HUES48 (cell line): ENCODE measurements at regions not wholly inside any gene's neighbourhood (a gene's known extent, or its start where the extent isn't known, plus 50 kb on each side); places are given as distances from the start of the nearest gene placed in this dataset.
"Not testable (repeated sequence)": the region's sequence is repeated elsewhere in the genome, so short reads cannot be mapped to it uniquely, and the experiment has no call there.

Source experiments
- H3K27ac ChIP-seq: one replicate; pipeline ENCODE4 v1.7.0; 2013; ENCODE audit warnings: low read depth, low read length, inconsistent platforms
- H3K27me3 ChIP-seq: 2 replicates; pipeline ENCODE4 v1.6.1; 2013; ENCODE audit warnings: mild to moderate bottlenecking, low read length; ENCODE audit not compliant: control insufficient read depth, insufficient read depth
- H3K36me3 ChIP-seq: 2 replicates; pipeline ENCODE4 v1.6.1; 2013; ENCODE audit warnings: low read length; ENCODE audit not compliant: control insufficient read depth, insufficient read depth
- H3K4me1 ChIP-seq: 2 replicates; pipeline ENCODE4 v1.6.1; 2013; ENCODE audit warnings: mild to moderate bottlenecking, low read length; ENCODE audit not compliant: control insufficient read depth, insufficient read depth
- H3K4me3 ChIP-seq: 2 replicates; pipeline ENCODE4 v1.5.1; 2013; ENCODE audit warnings: mild to moderate bottlenecking, low read depth, low read length
- H3K9ac ChIP-seq: 2 replicates; pipeline ENCODE4 v1.6.1; 2013; ENCODE audit warnings: mild to moderate bottlenecking, low read depth, low read length, moderate library complexity
- H3K9me3 ChIP-seq: 2 replicates; pipeline ENCODE4 v1.6.1; 2013; ENCODE audit warnings: low read length; ENCODE audit not compliant: control insufficient read depth, insufficient read depth

DNA sequence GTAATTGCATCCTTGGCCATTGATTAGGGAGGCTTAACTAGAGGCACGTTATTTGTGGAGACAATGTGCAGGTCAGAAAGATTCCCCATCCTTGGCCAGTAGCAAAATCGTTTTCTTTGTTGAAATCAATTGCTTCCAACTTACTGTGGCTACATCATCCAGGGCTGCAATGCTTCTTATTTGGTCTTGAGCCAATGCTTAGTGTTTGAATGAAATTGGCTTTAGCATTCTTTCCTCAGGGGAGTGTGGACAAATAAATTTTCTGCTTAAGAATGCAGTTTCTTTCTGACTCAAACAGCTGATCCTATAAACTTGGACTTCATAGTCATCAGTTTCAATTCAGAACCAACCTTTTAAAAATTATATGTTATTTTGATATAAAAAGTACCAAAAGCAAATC is 95.6 kb downstream of the ARHGAP11B start:
- not testable (repeated sequence) for H3K27me3 ChIP-seq, H3K36me3 ChIP-seq, H3K9me3 ChIP-seq, H3K27ac ChIP-seq, H3K9ac ChIP-seq, H3K4me1 ChIP-seq, H3K4me3 ChIP-seq

DNA sequence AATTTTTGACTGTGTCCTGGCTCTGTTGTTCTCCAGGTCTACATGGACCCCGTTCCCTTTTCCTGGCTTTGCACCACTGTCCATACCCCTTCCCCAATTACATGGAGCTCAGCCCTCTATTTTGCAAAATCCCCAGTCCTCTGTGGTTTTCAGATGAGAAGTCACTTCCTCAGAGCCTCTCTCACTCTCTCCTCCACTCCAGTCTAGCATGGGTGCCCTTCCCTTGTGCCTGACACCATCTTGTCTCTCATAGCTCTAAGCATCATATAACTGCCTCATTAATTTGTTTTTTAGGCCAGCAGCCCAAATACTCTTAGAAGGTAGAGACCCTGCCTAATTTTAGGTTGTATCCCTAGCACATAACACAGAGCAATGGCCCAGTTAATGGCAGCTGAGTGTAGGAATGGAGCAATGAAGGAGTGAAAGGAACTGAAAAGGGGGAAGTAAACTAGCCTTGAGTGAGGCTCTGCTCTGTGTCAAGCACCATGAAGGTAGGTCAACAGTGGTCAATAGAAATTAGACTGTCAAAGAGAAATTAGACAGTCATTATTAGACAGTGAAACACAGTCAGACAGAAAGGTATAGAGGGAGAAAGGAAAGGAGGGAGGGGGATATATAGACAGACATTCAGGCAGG is 97.7 kb downstream of the ARHGAP11B start:
- not testable (repeated sequence) for H3K36me3 ChIP-seq, H3K9me3 ChIP-seq, H3K4me3 ChIP-seq, H3K27ac ChIP-seq, H3K9ac ChIP-seq, H3K27me3 ChIP-seq, H3K4me1 ChIP-seq

DNA sequence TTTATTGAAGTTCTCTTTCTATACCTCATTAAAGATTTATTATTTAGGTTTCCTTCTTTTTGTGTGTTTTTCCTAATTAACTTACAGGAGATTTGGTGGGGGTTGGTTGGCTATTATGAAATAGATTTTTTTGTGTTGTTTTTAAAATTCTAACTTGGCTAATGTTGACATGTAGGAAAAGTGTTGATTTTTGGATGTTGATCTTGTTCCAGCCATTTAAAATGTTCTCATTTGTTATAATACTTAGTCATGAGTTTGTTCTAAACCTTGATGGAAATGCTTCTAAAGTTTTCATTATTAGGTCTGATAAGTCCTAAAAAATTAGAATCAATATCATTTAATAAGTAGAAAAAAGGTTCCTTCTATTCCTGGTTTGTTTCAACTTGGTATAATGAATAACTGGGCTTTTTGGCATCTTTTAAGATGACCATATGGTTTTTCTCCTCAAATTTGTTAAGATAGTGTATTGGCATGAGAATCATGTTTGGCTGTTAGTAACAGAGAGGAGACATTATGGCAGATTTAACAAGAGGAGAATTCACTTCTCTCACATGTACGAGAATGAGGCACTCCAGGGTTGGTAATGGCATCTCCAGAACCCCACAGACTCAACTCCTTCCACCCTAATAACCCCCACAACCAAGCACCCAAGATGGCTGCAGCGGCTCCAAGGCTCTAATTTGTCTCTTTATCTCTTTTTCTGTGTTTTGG is 104.1 kb downstream of the ARHGAP11B start:
- not testable (repeated sequence) for H3K4me3 ChIP-seq, H3K36me3 ChIP-seq, H3K9me3 ChIP-seq, H3K4me1 ChIP-seq, H3K27ac ChIP-seq, H3K27me3 ChIP-seq, H3K9ac ChIP-seq

DNA sequence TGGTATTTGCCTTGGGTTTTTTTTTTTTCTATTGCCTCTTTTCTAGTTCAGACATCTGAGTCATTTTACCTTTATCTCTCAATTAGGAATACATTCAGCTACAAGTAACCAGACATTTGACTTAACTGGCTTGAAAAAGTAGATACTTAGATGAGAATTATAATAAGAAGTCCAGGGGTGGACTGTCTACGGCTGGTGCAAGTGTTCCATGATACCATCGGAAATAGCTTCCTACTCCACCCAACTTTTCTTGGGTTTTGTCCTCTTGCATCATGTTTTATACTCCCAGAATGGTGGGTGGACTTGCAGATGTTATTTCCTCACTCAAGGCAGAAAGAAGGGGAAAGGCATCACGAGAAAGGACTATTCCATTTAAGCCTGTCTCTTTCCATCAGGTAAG is 104.7 kb downstream of the ARHGAP11B start:
- H3K9ac ChIP-seq, H3K27ac ChIP-seq, H3K9me3 ChIP-seq, H3K27me3 ChIP-seq, H3K4me3 ChIP-seq, H3K36me3 ChIP-seq, H3K4me1 ChIP-seq: not testable (repeated sequence)

DNA sequence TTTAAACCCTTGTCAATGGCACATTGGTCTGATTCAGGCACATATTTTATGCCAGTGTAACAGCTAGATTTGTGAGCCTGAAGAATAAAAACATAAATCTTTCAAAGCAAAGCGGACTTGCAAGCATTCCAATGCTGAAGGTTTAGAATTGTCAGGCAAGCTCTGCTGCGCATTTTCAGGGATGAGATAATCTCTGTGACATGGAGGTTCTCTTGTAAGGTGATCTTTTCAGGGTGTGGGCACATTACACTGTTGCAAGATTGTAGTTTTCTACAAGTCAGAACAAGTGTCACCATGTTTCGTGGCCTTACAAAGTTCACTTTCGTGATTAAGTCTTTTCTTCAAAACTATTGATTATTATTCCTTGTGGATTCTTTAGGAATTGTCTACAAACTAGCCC is 106.2 kb downstream of the ARHGAP11B start:
- not testable (repeated sequence) for H3K4me1 ChIP-seq, H3K9ac ChIP-seq, H3K36me3 ChIP-seq, H3K9me3 ChIP-seq, H3K27ac ChIP-seq, H3K4me3 ChIP-seq, H3K27me3 ChIP-seq

DNA sequence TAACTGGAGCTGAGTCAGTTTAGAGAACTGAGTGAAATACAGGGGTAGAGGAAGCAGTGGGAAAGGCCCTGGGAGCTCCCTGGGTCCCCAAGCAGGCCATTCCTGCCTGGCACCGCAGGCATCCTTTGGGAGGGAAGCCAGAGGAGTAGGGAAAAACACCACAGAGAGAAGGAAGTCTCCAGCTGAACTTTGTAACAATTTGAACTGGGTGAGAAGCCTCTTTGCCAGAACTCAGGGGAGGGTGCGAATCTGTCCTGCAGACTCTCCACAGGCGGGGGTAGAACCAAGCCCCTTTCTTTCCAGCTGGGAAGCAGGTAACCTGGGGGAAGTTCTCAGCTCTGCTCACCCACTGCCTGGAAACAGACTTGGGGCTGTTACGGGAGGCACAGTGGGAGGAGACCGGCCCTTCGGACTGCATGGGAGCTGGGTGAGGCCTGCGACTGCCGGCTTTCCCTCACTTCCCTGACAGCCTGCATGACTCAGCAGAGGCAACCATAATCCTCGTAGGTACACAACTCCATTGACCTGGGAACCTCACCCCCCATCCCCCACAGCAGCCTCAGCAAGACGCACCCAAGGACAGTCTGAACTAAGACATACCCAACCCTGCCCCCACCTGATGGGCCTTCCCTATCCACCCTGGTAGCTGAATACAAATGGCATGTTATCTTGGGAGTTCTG is 110.1 kb downstream of the ARHGAP11B start:
- not testable (repeated sequence) for H3K36me3 ChIP-seq, H3K4me3 ChIP-seq, H3K4me1 ChIP-seq, H3K9ac ChIP-seq, H3K27me3 ChIP-seq, H3K27ac ChIP-seq, H3K9me3 ChIP-seq

DNA sequence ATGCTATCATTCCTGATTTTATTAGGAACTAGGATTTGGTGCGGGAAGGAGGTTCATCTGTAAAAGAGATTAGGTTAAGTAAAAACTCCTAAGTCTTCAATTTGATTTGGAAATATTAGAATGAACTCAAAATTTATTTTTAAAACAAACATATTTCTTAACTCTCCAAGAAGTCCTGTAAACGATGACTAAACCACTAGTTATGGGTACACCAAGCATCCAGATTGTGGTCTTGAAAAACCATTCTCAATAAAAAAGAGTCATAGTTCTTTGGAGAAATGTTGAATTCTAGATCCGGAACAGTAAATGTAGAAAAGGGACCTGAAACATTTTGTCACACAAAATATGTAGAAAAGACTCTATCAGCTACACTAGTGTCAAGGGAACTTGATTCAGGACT is 116.9 kb downstream of the ARHGAP11B start:
- not testable (repeated sequence) for H3K9me3 ChIP-seq, H3K27me3 ChIP-seq, H3K4me3 ChIP-seq, H3K4me1 ChIP-seq, H3K36me3 ChIP-seq, H3K9ac ChIP-seq, H3K27ac ChIP-seq

DNA sequence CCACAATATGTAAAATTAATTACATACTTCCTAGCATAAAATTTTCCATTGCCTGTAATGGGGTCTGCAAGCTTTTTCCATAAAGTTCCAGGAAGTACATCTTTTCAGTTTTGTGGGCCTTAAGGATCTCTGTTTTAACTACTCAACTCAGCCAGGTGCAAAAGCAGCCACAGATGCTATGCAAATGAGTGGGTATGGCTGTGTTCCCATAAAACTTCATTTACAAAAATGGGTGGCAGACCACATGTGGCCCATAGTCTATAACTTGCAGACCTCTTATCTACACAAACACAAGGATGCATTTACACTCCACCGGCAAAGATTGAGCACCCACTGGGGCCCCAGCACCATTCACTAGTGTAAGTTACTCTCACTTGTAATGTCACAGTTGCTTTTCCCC is 123.1 kb downstream of the ARHGAP11B start:
- H3K36me3 ChIP-seq, H3K27me3 ChIP-seq: not testable (repeated sequence)

DNA sequence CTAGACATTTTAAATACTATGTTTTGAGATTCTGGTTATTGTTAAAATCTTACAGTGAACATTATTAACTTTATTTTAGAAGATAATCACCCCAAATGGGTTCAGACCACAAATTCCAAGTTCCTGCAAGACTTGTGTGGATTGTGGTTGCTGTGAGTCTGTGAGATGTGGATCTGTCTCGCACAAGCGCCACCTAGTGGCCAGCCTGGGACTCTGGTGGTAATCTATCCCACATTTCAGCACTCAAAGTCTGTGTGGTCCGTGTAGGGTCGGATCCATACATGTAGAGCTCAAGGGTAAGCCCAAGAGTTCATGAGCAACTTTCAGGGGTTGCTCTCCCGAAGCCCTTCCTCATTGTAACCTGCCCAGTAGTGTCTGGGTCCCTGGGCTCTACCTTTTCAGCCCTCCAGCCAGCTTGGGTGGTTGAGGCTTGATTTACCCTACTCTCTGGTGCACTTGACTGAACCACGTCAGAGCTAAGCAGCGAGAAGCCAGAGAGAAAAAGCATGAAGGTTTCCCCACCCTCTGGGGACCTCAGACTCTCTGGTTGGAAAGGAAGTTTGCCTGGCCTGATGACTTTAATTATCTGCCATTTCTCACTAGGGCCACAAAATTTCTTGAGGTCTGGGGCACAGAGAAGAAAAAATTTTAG is 129.2 kb downstream of the ARHGAP11B start:
- H3K9me3 ChIP-seq, H3K4me1 ChIP-seq, H3K27me3 ChIP-seq, H3K36me3 ChIP-seq, H3K9ac ChIP-seq, H3K27ac ChIP-seq, H3K4me3 ChIP-seq: not testable (repeated sequence)

More for the DNA sequence above, 123.1 kb downstream of the ARHGAP11B start:
- H3K9me3 ChIP-seq, H3K9ac ChIP-seq, H3K27ac ChIP-seq, H3K4me1 ChIP-seq, H3K4me3 ChIP-seq: not testable (repeated sequence)

DNA sequence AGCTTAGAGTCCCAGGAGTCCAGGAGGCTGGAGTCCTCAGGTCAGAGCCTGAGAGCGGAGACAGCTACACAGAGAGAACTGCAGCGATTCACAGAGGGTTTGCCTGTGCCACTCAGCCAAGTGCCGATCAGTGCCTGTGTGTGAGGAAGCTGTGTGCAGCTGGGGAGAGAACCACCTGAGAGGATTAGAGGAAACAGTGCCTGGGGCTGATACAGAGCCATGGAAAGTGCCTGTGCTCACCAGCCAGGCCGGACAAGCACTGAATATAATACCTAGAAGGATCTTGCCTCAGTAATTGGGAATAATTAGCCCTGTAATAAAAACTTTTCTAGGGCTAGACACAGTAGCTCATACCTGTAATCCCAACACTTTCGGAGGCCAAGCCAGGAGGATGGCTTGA is 134.7 kb downstream of the ARHGAP11B start:
- not testable (repeated sequence) for H3K27ac ChIP-seq, H3K4me1 ChIP-seq, H3K9me3 ChIP-seq, H3K9ac ChIP-seq, H3K27me3 ChIP-seq, H3K4me3 ChIP-seq, H3K36me3 ChIP-seq

DNA sequence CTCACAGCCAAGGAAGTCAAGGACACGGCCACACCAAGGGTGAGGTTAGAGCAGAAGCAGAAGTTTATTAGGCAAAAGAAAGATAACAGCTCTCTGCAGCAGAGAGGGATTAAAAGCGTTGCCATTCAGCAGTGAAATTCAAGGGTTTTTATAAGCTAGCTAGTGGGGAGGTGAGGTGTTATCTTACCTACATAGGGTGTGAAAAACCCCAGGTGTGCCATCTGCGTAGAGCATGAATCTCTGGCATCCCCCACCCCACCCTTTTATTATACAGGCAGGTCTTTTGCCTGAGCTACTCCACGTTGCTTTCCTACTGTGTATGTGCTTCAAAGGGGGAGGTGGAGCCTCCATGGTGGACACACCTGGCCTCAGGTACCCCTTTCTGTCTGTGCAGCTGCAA is 135.4 kb downstream of the ARHGAP11B start:
- H3K27me3 ChIP-seq, H3K27ac ChIP-seq, H3K36me3 ChIP-seq, H3K9me3 ChIP-seq, H3K9ac ChIP-seq, H3K4me1 ChIP-seq, H3K4me3 ChIP-seq: not testable (repeated sequence)
